Colonic mucosa (tissue), 4 donors: ENCODE measurements at regions not wholly inside any gene's neighbourhood (a gene's known extent, or its start where the extent isn't known, plus 50 kb on each side); places are given as distances from the start of the nearest gene placed in this dataset.

Experiments used
- DNase-seq: peaks from one replicate; pipeline ENCODE4 v3.0.0-alpha.2; 2020
- H3K27ac ChIP-seq: fragments of 200-600 bp; one replicate; pipeline ENCODE4 v1.8.0; 2021
- H3K27me3 ChIP-seq: fragments of 200-600 bp; one replicate; pipeline ENCODE4 v1.8.0; 2021
- H3K36me3 ChIP-seq: fragments of 200-600 bp; one replicate; pipeline ENCODE4 v1.8.0; 2021
- H3K4me1 ChIP-seq: fragments of 200-600 bp; one replicate; pipeline ENCODE4 v1.8.0; 2021; ENCODE audit warnings: mild to moderate bottlenecking
- H3K4me3 ChIP-seq: fragments of 200-600 bp; one replicate; pipeline ENCODE4 v1.8.0; 2021
- H3K9ac ChIP-seq, 2 donors: one replicate each; pipeline ENCODE4 v1.7.0; 2013; ENCODE audit warnings: control low read depth in 2 of 2, low read depth in 2 of 2, low read length in 2 of 2
- H3K9me3 ChIP-seq: fragments of 200-600 bp; one replicate; pipeline ENCODE4 v1.8.0; 2021
- CTCF ChIP-seq: fragments of 200-600 bp; IDR thresholded peaks from one replicate; pipeline ENCODE4 v1.8.0; 2022; ENCODE audit warnings: antibody characterized with exemption, mild to moderate bottlenecking
- intact Hi-C: fragments of 100-400 bp; cut with DNase I; formaldehyde crosslinking; loops from one replicate; pipeline ENCODE4 v1.14.1; 2022
- donor health status: healthy.
- donor health status: DM: no; HTN: no; CAD: no.
- donor health status: DM: no; HTN: no; CAD: no.

- Histone ChIP-seq H3K9ac (no peak overlapping the region), H3K4me1 (no peaks in the 10 kb centered on the region), H3K27ac (no peak overlapping the region), H3K36me3 (no peaks in the 10 kb centered on the region), H3K27me3 (no peaks in the 10 kb centered on the region), H3K9me3 (no peaks in the 10 kb centered on the region), H3K4me3 (no peak overlapping the region)
- no peak for DNase-seq
- intact Hi-C loops, result loop anchor here (10.0 kb wide), 2 partner anchors 243 to 427 kb away; no protein-coding TSS in a partner anchor
- no peak for TF ChIP-seq CTCF
Observed at GRCh38 chr3:189517981-189518380, 113.2 kb upstream of the TP63 start.

DNA sequence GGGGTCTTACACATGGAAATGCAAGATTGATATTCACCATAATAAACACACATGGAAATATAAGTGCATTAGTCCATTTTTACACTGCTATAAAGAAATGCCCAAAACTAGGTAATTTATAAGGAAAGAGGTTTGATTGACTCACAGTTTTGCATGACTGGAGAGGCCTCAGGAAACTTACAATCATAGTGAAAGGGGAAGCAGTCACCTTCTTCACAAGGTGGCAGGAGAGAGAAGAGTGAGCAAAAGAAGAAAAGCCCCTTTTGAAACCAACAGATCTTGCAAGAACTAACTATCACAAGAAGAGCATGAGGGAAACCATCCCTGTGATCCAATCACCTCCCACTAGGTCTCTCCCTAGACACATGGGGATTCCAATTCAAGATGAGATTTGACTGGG lies 111.7 kb upstream of the TP63 start:
- H3K9ac ChIP-seq, result no peak overlapping the region
- intact Hi-C loops, result loop anchor here (10.0 kb wide), 2 partner anchors 245 to 425 kb away; no protein-coding TSS in a partner anchor
- no peak for TF ChIP-seq CTCF
- no peak overlapping the region for H3K4me3 ChIP-seq
- H3K9me3 ChIP-seq, result no peaks in the 10 kb centered on the region
- DNase-seq, result no peak
- H3K4me1 ChIP-seq, result no peaks in the 10 kb centered on the region
- no peaks in the 10 kb centered on the region for H3K27me3 ChIP-seq
- no peaks in the 10 kb centered on the region for H3K36me3 ChIP-seq
- H3K27ac ChIP-seq, result no peak overlapping the region

DNA sequence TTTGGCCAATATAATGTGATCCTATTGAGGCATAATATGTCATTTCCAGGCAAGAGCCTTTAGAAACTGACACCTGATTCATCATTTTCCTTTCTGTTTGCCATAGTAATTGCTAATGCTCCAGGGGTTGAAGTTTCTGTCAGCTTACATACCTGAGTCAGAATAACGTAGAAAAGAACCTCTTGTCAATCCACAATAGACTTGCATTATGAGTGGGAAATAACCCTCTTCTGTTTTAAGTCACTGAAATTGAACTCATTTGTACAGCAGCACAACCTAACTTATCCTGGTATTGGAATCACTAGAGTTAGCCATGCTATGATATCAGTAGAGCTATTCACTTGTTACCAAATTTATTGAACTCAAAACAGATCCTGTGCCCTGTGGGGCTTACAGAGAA lies 101.7 kb upstream of the TP63 start:
- H3K9ac ChIP-seq, result no peak overlapping the region
- H3K9me3 ChIP-seq, result no peaks in the 10 kb centered on the region
- no peaks in the 10 kb centered on the region for H3K36me3 ChIP-seq
- no peak for DNase-seq
- TF ChIP-seq CTCF, result no peak
- H3K27me3 ChIP-seq, result no peaks in the 10 kb centered on the region
- H3K27ac ChIP-seq, result no peak overlapping the region
- no peak overlapping the region for H3K4me3 ChIP-seq
- intact Hi-C loops, result no loop called here
- no peaks in the 10 kb centered on the region for H3K4me1 ChIP-seq

DNA sequence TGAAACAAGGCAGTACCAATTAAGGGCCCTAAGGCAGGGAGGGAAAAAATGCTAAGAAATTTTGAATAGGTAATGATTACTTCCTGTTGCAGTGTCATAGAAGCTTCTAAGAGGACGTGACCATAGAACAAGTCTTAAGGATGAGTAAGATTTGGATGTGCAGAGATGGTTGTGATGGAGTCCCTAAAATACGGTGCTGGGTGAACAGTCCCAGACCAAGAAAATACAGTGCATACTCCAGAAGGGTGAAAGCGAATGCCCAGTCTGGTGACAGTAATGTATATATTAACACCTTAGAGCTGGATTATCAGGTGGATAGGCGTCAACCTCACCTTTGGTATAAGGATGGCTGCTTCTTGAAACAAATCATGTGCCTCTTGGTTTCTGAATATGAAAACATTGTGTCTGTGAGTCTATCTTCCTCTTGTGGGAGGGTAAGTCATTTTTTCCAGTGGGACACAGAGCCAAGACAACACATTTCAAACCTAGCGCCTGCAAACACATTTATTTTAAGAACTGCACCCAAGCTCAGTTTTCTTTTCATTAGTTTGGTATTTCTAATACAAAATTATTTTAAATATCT lies 101.2 kb upstream of the TP63 start:
- Histone ChIP-seq H3K36me3 (no peaks in the 10 kb centered on the region), H3K4me1 (no peaks in the 10 kb centered on the region), H3K27me3 (no peaks in the 10 kb centered on the region), H3K9ac (no peak overlapping the region), H3K27ac (no peak overlapping the region), H3K9me3 (no peaks in the 10 kb centered on the region), H3K4me3 (no peak overlapping the region)
- intact Hi-C loops, result no loop called here
- TF ChIP-seq CTCF, result no peak
- no peak for DNase-seq

DNA sequence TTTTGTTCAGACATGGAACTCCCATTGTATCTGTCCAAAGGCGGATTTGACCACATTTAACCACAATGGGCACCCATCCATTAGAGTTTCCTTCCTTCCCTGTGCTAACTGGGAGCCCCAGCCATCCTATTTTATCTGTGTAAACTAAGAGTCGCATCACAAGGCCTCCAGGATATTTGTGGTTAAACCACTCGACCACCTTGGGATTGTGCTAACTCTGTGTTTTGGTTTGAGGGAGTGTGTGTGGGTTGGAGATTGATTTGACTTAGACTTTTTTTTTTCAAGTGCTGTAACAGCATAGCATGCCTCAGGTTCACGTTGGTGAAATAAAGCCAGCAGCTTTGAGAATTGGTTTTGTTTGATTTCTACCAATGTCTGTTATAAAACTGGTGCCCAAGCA lies 100.4 kb upstream of the TP63 start:
- Histone ChIP-seq H3K4me1 (no peaks in the 10 kb centered on the region), H3K27me3 (no peaks in the 10 kb centered on the region), H3K9me3 (no peaks in the 10 kb centered on the region), H3K9ac (no peak overlapping the region), H3K36me3 (no peaks in the 10 kb centered on the region), H3K27ac (no peak overlapping the region), H3K4me3 (no peak overlapping the region)
- TF ChIP-seq CTCF, result no peak
- intact Hi-C loops, result no loop called here
- no peak for DNase-seq
